ENCODE measurements at regions not wholly inside any gene's neighbourhood (a gene's known extent, or its start where the extent isn't known, plus 50 kb on each side); places are given as distances from the start of the nearest gene placed in this dataset.

DNA sequence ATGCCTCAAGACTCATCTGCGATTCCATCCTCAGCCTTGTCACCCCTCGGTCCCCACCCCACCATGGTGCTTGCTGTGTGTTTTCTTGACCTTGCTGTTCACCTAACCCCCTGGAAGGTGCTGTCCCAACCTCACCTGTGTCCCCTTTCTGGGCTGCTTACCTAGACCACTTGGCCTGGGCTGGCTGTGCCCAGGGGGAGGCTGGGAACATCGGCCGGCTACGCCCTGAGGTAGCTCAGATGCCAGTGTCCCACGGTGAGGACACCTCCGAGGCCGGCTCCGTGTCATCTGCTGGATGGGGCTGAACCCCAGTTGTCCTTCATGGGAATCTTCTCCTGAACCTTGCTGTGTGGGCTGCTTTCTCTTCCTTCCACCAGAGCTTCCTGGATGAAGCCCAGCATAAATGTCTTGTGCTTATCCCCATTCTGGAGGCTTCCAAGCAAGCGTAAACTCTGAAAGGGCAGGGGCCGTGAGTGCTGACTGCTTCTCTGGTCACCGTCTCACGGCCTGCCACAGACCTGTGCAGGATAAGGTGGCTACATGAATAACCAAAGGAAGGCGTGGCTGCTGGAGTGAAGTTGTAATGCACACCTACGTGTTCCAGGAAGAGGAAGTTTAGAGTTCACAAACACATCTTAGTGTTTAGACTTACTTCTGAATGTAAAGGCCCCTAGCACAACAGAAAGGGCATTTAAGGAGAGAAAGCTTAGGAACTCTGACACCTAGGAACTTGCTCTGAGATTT lies 724.3 kb downstream of the TBC1D22A start:
- no peak for TF ChIP-seq EZH2 (optimal IDR thresholded peaks at IDR 0.05; ENCODE audit: low read depth, low read length)
- TF ChIP-seq, protein P1, sequence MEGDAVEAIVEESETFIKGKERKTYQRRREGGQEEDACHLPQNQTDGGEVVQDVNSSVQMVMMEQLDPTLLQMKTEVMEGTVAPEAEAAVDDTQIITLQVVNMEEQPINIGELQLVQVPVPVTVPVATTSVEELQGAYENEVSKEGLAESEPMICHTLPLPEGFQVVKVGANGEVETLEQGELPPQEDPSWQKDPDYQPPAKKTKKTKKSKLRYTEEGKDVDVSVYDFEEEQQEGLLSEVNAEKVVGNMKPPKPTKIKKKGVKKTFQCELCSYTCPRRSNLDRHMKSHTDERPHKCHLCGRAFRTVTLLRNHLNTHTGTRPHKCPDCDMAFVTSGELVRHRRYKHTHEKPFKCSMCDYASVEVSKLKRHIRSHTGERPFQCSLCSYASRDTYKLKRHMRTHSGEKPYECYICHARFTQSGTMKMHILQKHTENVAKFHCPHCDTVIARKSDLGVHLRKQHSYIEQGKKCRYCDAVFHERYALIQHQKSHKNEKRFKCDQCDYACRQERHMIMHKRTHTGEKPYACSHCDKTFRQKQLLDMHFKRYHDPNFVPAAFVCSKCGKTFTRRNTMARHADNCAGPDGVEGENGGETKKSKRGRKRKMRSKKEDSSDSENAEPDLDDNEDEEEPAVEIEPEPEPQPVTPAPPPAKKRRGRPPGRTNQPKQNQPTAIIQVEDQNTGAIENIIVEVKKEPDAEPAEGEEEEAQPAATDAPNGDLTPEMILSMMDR (IDR thresholded peaks at IDR 0.05; ENCODE audit: low read length): no peak

Data from MM.1S (cell line).